ENCODE measurements at regions not wholly inside any gene's neighbourhood (a gene's known extent, or its start where the extent isn't known, plus 50 kb on each side); places are given as distances from the start of the nearest gene placed in this dataset.
"Not testable (repeated sequence)": the region's sequence is repeated elsewhere in the genome, so short reads cannot be mapped to it uniquely, and the experiment has no call there.

- no peak for DNase-seq (ENCODE audit: extremely low read depth, low read depth)
These were observed 301.3 kb downstream of the NPHP4 start for GRCh38 chr1:5690898-5691297.

GRCh38 chr1:5690291-5690690 lies 301.9 kb downstream of the NPHP4 start:
- no peak for DNase-seq (ENCODE audit: extremely low read depth, low read depth)

GRCh38 chr1:5688081-5689077 lies 303.8 kb downstream of the NPHP4 start:
- no peak for DNase-seq (ENCODE audit: extremely low read depth, low read depth)

DNA sequence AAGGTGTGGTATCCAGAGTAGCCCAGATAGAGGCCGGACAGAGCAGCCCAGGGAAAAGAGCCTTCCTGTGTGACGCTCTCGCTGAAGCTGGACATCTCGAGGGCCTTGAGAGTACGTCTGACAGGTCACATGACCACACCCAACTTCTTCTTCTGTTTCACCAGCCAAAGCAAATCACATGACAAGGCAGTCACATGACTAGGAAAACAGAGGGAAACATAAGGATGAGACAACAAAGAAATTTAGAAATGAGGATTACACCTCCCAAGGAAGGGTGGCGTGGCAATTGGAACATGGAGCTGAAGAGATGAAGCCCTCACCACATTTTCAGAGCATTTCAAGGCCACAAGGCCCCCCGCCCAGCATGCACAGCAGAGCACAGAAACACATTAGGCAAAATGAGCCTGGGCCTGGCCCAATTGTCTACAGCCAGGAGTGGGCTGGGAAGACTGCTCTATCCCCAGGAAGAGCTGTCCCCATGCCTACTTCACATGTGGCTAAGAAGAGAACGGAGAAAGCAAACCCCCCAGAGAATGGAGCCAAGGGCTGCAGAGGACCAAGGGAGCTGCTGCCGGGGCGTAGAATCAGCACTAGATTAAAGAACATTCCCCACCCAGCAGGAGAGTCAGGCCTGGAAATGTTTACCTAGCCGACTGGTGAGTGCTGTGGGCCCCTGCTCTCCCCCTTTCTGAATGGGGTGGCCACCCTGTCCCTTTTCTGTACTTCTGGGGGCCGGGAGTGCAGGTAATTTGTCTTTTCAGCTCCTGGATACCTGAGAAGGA lies 305.1 kb downstream of the NPHP4 start:
- DNase-seq (ENCODE audit: extremely low read depth, low read depth), result no peak

DNA sequence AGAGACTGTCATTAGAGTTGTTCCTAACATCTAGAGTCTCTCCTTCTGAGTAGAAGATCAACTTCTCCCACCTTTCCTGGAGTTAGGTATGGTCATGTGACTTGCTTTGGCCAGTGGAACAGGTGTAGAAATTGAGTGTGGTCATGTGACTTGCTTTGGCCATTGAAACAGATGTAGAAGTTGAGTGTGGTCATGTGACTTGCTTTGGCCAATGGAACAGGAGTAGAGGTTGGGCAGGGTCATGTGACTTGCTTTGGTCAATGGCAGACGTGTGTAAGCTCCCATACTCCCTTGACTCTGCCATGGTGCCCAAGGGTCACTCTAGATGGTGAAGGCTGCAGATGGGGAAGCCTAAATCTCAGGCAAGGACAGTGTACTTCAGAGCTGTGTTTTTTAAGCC lies 306.0 kb downstream of the NPHP4 start:
- DNase-seq (ENCODE audit: extremely low read depth, low read depth), result no peak

GRCh38 chr1:5685446-5686040 lies 306.7 kb downstream of the NPHP4 start:
- no peak for DNase-seq (ENCODE audit: extremely low read depth, low read depth)

- DNase-seq (ENCODE audit: extremely low read depth, low read depth), result no peak
These were observed 307.4 kb downstream of the NPHP4 start for GRCh38 chr1:5684791-5685190.

DNA sequence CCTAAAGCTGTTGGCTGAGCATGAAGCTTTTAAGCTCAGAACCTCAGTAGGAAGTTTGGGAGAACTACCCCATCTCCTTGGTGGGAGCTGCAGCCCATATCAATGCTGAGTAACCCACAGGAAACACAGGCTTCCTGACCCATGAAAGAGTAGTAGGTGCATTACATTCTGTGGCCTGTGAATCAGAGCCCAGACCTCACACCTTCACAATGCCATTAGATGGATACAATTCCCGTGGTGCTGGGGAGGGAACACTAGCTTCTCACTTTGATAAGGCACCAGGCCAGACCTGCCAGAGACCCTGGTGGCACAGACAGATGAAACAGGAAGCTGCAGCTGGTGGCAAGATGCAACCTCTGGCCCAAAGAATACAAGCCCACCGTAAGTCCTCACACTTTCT lies 308.8 kb downstream of the NPHP4 start:
- DNase-seq (ENCODE audit: extremely low read depth, low read depth), result no peak

DNA sequence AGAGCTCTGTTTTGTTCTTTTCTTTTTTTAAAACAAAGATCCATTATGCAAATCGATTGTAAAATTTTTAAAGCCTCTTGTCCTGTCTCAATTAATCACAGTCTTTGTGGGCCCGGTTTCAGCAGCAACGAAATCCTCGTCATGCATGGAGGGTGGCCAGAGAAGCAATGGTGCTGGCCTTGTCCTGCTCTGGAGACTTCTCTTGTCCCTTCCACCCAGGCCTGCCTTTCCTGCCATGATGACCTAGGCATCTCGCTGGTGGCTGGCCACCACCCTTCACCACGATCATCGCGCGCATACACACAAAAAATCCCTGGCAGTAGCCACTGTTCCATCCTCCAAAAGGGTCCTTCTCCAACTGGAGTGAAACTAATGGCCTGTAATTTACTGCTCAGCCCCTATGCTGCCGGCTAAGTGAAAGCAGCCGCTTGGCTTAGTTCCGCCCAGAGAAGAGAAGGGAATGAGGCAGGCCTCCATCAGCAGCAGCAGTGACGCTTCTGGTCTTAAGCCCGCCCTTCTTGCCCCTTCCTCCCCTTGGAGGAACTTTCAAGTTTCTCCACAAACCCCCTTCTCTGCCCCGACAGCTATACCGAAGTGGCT lies 309.5 kb downstream of the NPHP4 start:
- DNase-seq (ENCODE audit: extremely low read depth, low read depth), result no peak

DNA sequence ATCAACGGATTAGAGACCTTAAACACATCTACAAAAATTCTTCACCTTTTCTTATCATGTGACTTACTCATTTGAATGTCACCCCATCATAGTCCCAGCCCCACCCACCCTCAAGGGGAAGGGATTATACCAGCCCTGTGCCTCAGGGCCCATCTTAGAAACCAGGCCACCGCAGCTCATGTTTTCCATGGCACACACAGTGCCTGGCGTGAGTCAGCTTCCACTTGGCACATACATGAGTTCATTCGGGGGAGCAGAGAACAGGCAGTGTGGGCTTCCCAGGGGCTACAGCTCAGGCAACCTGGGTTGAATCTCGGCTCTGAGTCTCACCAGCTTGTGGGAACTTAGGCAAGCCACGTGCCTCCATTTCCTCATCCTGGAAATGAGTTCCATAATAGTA lies 310.6 kb downstream of the NPHP4 start:
- no peak for DNase-seq (ENCODE audit: extremely low read depth, low read depth)

- no peak for DNase-seq (ENCODE audit: extremely low read depth, low read depth)
These were observed 311.6 kb downstream of the NPHP4 start for GRCh38 chr1:5680600-5680999.

DNA sequence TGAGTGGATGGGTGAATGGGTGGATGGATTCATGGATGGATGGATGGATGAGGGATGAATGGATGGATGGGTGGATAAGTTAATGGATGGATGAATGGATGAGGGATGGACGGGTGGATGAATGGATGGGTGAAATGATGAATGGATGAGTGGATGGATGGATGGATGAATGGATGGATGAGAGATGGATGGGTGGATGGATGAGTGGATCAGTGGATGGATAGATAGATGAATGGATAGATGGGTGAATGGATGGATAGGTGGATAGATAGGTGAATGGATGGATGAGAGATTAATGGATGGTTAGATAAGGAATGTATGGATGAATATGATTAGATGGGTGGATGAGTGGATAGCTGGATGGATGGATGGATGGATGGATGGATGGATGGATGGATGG lies 313.5 kb downstream of the NPHP4 start:
- DNase-seq (ENCODE audit: extremely low read depth, low read depth), result no peak

DNA sequence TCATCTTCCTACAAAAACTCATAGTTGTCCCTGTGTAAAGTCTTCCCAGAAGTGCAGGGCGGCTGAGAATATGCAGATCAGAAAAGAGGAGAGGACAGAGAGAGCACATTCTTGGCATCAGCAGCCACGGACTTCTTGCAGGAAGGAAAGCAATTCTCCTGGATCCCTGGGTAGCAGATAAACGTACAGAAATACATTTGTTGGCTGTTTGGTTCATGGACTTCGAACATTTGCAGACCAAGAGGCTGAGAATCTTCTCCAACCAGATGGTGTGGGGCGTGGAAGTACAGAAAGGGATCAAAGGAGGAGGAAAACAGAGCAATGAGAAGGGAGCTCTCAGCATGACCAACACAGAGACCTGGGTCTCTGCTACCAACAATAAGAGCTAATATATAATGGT lies 319.9 kb downstream of the NPHP4 start:
- not testable (repeated sequence) for DNase-seq (ENCODE audit: extremely low read depth, low read depth)

GRCh38 chr1:5670590-5671350 lies 321.5 kb downstream of the NPHP4 start:
- no peak for DNase-seq (ENCODE audit: extremely low read depth, low read depth)

- no peak for DNase-seq (ENCODE audit: extremely low read depth, low read depth)
These were observed 324.5 kb downstream of the NPHP4 start for GRCh38 chr1:5667513-5668325.

DNA sequence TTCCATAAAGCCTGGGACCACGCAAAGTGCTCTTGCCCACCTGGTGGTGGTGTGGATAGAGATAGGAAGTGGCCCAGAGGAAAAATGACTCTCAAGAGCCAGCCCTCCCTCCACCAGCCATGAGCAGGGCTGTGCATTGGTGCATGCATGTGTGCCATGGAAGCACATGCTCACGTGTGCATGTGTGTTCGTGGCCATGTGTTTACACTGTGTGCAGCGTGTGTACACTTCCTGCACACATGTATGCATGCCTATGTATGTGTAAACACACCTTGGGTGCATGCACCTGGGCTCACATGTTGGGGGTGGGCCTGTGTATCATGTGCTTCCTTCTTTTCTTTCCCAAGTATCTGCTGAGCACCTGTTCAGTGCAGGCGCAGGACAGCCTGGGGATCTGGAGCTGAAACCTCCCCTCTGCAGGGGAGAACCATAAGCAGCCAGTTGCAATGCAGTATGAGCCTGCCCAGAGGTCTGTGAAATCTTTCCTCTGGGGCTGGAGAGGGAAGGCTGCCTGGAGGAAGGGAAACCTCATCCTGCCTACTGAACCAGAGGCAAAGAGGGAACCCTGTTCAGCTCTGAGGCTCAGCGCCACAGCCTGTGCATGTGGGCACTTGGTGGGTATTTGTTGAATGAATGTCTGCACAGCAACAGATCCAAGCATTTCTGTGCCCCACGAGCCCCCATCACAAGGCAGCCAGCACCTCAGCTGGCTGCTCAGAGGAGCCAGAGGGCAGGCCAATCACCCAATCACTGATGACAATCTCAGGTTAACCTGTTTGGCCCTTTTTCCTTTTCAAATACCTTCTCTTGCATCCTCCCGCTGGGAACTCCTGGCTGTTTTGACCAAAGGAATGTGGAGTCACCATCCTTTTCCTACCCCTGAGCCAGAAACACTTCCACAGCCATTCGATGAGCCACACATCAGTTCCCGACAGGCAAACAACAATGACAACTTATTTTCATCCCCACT lies 327.0 kb downstream of the NPHP4 start:
- DNase-seq (ENCODE audit: extremely low read depth, low read depth), result no peak

DNA sequence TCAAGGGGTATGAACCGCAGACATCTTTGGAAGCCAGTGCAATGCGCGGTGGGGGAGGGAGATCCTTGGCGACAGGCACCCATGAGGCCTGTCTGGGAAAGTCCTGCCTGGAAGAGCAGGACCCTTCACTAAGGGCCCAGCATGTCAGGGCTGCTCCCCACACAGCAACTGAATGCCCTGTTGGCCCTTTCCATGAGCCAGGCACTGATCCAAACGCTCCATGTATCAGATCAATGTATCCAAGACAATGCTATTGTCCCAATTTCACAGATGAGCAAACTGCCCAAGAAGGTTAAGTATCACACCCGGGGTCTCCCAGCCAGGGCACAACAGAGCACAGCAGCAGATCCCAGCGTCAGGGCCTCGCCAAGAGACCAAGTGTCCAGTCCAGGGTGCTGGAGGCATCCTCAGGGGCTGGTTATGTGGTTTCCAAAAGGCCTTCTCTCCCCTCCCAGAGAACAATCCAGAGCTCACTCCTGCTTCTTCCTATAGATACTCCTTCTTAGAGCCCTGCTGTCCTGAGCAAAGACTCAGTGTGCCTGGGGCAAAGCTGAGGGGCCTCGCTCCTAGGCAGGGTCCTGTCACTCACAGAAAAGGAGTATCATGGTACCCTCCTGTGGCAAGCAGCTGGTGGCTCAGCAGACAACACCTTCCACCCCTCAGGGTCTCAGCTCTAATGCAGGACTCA lies 328.0 kb downstream of the NPHP4 start:
- no peak for DNase-seq (ENCODE audit: extremely low read depth, low read depth)

- DNase-seq (ENCODE audit: extremely low read depth, low read depth), result no peak
These were observed 329.5 kb downstream of the NPHP4 start for GRCh38 chr1:5662744-5663126.
